ENCODE measurements at regions not wholly inside any gene's neighbourhood (a gene's known extent, or its start where the extent isn't known, plus 50 kb on each side); places are given as distances from the start of the nearest gene placed in this dataset.

DNA sequence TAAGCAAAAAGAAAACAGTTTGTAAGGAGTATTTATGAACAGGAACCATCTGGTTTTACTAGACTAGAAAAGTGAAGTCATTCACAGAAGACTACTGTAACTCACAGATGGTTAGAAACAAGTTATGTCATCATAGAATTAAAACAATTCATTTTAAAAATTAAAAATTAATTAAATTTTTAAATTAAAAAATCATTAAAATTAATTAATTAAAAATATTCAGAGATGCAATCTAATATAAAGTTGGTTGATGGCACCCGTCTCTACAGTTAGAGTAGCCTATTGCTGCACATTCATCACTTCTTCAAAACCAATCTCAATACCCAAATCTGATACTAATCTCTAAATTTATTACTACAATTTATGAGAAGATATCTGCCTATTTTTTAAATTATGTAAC, 454.8 kb upstream of the NUPR2 start:
- peaks cover 0 to 8% (median 0%) of the 10 kb centered on the region in 4 donors for H3K9me3 ChIP-seq

GRCh38 chr7:56538541-56539429, 422.6 kb upstream of the NUPR2 start:
- no peak overlapping the region for H3K27ac ChIP-seq
- no peak for DNase-seq
- TF ChIP-seq POLR2A (IDR thresholded peaks at IDR 0.05) (no peak), CTCF (IDR thresholded peaks at IDR 0.05) (no peak)
- H3K4me3 ChIP-seq, result no peak overlapping the region
- no peaks in the 10 kb centered on the region for H3K27me3 ChIP-seq
- no peaks in the 10 kb centered on the region for H3K36me3 ChIP-seq
- H3K4me1 ChIP-seq, result no peaks in the 10 kb centered on the region
- peaks cover 0 to 31% (median 3%) of the 10 kb centered on the region in 4 donors for H3K9me3 ChIP-seq

More for the DNA sequence above, 454.8 kb upstream of the NUPR2 start:
- no peak for DNase-seq
- Histone ChIP-seq H3K27me3 (no peaks in the 10 kb centered on the region), H3K27ac (no peak overlapping the region), H3K4me3 (no peak overlapping the region), H3K4me1 (no peaks in the 10 kb centered on the region), H3K36me3 (no peaks in the 10 kb centered on the region)
- TF ChIP-seq CTCF (IDR thresholded peaks at IDR 0.05) (no peak), POLR2A (IDR thresholded peaks at IDR 0.05) (no peak)

GRCh38 chr7:56537952-56538351, 421.7 kb upstream of the NUPR2 start:
- Histone ChIP-seq H3K27me3 (no peaks in the 10 kb centered on the region), H3K27ac (no peak overlapping the region), H3K36me3 (no peaks in the 10 kb centered on the region), H3K4me1 (no peaks in the 10 kb centered on the region), H3K4me3 (no peak overlapping the region), H3K9me3 (peaks cover 0 to 25% (median 1%) of the 10 kb centered on the region in 4 donors)
- TF ChIP-seq POLR2A (IDR thresholded peaks at IDR 0.05) (no peak), CTCF (IDR thresholded peaks at IDR 0.05) (no peak)
- DNase-seq, result no peak

GRCh38 chr7:56537477-56537876, 421.3 kb upstream of the NUPR2 start:
- DNase-seq, result no peak
- H3K27ac ChIP-seq, result no peak overlapping the region
- H3K27me3 ChIP-seq, result no peaks in the 10 kb centered on the region
- TF ChIP-seq CTCF (IDR thresholded peaks at IDR 0.05), result no peak
- no peak for TF ChIP-seq POLR2A (IDR thresholded peaks at IDR 0.05)
- H3K4me3 ChIP-seq, result no peak overlapping the region
- H3K4me1 ChIP-seq, result no peaks in the 10 kb centered on the region
- no peaks in the 10 kb centered on the region for H3K36me3 ChIP-seq
- H3K9me3 ChIP-seq, result peaks cover 0 to 21% (median 1%) of the 10 kb centered on the region in 4 donors

- Histone ChIP-seq H3K27ac (no peak overlapping the region), H3K36me3 (no peaks in the 10 kb centered on the region), H3K4me3 (no peak overlapping the region), H3K27me3 (no peaks in the 10 kb centered on the region), H3K9me3 (peaks cover 0 to 34% (median 13%) of the 10 kb centered on the region in 4 donors), H3K4me1 (no peaks in the 10 kb centered on the region)
- DNase-seq, result no peak
- no peak for TF ChIP-seq POLR2A (IDR thresholded peaks at IDR 0.05)
- TF ChIP-seq CTCF (IDR thresholded peaks at IDR 0.05), result no peak
Measured at GRCh38 chr7:56495165-56495564, 378.9 kb upstream of the NUPR2 start.

All from Peyer's patch (tissue), 4 donors.